Activated naive CD4-positive, alpha-beta T cell treated with Interleukin-2 at 50 U/mL for 16 hours (primary cell): ENCODE measurements at regions not wholly inside any gene's neighbourhood (a gene's known extent, or its start where the extent isn't known, plus 50 kb on each side); places are given as distances from the start of the nearest gene placed in this dataset.
"Not testable (repeated sequence)": the region's sequence is repeated elsewhere in the genome, so short reads cannot be mapped to it uniquely, and the experiment has no call there.

Experiments
- DNase-seq: peaks from one replicate; pipeline ENCODE4 v3.0.0-alpha.2; 2020

DNA sequence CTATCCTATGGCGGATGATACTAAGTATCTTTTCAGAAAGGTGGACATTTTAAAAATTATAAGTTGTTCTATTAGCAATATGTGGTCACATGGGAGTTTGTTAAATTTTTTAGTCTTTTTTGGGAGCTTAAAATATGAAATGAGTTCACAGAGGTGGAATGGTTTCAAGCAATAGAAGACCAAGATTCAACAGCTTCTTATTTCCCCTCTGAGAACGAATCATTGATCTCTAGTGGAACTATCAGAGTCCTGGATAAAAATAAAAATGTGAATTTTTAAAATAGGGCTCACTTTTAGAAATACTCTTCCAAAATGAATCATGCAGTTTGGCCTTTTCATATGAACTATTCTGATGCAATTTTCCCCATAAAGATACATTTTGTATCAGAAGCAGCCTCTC is 467.7 kb upstream of the KLF6 start:
- DNase-seq: no peak

DNA sequence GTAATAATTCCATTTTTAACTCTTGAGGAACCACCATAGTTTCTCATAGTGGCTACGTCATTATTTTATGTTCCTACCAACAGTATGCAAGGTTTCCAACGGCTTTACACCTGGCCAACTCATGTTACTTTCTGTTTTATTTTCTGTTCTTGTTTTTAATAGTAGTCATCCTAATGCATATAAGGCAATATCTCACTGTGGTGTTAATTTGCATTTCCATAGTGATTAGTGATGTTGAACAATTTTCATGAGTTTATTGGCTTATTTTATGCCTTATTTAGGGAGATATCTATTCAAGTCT is 465.5 kb upstream of the KLF6 start:
- no peak for DNase-seq

DNA sequence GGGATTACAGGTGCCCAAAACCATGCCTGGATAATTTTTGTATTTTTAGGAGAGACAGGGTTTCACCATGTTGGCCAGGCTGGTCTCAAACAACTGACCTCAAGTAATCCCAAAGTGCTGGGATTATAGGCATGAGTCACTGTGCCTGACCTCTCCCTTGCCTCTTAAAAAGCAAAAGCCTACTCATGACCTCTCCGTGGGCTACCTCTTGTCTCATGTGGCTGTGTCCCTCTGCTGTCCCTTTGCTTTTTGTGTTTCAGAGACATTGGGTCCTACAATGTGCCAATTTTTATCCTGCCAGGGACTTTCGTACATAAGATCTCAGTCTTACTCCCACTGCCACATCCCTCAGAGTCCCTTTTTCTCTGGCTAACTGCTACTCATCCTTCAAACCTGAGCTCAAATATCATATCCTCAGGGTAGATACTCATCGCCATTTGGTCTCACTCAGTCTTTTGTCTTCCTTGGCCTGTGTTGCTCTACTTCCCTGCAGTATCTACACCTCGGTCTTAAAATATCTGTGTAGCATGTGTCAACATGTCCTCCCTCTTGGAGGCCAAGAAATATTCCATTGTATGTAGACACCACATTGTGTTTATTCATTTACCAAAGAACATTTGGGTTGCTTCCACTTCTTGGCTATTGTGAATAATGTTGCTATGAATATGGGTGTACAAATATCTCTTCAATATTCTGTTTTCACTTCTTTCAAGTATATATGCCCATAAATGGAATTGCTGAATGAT is 465.0 kb upstream of the KLF6 start:
- DNase-seq: no peak

DNA sequence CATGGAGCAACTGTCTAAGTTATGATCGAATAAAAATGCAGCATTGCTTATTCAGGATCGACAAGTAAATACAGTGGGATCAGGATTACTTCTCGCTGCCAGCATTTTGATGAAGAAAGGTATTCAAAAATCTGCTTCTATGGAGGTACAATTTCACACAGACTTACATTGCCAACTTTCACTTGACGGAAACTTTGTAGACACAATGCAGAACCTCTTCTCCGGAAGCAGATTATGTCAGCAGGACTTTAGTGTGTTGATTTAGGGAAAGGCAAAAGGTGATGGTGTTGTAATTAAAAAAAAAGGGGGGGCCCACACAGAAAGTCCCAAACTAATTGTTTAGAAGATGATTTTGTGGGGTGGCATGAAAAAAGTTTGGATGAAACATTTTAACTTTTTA is 462.4 kb upstream of the KLF6 start:
- DNase-seq: no peak

DNA sequence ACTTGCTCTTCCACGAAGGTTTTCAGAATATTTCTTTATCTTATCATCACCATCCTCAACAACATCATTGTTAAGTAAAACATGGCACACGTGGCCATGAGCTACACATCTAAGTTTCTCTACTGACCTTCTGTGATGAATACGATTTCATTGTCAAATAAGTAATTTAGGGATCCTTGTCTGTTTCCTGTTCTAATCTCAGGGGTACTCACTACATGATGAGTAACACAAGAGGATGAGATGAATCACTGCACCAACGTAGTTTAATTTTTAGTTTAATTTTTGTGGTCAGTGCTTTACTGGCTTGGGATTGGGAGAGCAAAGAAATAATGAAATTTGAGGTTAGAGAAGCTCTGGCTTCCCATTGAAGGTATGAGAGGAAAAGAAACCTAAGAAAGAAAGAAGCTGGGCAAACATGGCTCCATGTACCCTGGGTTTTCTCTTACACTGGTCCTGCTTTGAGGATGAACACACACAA is 461.9 kb upstream of the KLF6 start:
- no peak for DNase-seq

DNA sequence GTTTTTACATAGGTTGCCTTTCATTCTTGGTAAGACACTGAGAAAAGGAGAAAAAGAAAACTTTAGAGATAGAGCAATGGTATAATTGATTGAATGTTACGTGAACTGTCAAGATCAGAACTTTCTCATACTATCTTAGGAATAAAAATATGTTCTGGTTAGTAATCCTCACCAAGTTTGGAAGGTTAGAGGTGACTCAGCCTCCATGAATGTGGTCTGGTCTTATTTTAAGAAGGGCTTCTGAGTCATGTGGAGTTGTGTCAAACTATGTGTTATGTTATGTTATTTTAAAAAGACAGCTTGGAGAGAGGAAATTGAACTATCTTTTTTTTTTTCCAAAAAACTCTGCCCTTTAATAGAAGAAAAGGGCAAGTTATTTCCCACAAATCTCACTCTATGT is 458.6 kb upstream of the KLF6 start:
- no peak for DNase-seq

DNA sequence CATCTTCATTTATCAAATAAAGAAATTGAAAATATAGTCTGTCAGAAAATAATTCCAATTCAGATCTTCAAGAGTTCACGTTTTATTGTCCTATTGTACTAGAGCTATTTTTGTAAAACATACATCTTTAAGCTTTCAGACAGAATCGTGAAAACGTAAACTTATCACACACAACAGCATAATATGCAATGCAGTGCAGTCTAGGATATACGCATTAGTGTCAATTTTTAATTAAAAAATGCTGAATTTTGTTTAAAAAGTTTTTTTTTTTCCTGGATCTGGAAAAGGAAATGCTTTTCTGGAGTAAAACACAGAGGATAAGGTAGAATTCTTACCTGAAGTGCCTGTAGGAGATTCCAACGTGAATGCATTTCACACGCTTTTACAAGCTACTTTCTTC is 458.2 kb upstream of the KLF6 start:
- no peak for DNase-seq

DNA sequence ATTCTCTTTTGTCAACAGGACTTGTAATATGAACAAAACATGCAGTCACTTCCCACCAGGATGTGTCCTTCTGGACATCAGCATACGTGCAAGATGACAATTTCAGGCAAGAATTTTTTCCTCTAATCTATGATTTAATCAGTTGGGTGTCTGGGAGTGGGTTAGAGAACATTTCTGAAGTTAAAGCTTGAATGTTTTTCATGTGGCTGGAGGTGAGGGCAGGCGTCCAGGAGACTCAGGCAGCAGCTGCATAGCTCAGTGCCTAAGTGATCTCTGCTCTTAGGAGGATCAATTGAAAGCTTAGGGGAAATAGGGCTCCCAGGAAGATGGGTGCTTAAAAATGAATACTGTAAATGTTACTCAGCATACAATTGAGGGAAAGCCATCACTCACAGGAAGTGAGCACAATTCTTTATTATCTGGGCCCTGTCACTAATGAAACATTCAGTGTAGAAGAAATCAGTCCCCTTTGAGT is 457.6 kb upstream of the KLF6 start:
- no peak for DNase-seq

DNA sequence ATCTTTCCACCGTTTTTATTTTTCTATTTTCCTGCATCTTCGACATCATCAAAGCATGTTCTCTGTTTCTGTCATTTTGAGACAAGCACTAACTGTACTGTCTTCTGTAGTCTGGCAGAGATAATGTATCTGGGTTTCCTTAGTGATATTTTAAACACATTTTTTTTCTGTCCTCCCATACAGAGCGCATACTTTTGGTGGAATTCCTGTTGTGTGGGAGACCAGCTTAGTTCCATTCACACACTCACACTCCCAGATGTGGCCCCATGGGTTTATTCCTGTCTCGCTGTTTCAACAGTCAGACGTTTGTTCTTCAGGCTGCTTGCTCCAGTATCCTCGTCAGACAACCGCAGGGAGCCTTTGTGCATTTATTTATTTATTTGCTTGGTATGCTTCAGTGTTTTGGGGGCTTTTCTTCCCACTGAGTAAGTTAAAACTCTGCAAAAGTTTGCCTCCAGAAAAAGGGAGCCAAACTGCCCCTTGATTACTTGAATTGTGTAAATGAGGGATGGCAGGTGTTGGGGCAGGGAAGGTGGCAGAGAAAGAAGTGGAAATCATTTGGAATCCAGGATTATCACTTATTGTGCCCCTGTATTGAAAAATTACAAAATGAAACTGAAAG is 456.8 kb upstream of the KLF6 start:
- no peak for DNase-seq

DNA sequence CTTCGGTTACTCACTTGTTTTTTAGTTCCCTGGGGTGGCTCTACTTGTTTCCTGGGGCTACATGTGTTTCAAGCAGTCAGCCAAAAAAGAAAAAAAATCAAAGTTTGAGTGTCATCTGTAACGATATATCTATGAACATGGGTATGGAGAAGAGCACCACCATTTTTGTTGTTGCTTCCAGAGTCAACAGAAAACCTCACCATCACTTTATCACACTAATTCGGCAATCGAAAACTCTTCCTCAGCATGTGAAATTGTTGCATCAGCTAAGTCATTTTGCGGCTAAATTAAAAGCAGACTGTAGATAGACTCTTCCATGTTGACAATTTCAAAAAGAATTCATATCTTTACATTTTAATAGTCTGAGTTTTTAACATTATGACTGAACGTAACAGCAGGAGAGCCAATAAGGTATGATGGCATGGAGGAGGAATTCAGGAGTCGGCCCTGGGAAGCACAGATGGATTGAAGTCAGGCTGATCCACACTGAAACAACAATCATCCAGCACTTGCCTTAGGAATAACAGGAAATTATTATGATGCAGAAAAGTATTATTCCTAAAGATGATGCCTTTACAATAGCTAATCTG is 455.7 kb upstream of the KLF6 start:
- no peak for DNase-seq

DNA sequence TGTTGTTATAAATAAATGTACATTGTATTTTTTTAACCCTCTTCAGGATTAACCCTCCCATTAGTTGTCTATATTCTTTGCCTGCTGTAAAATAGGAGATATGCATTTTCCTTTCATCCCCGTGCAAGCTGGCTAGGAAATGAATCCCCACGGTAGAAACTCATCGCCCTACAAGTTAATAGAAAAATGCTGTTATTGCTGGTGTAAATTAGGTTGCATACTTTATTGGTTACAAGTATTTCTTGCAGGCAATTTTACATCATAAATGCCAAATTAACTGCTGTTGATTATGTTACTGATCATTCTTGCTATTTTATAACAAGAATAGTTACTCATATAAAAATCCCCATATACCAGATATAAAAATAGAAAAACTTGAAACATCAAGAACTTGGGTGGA is 454.2 kb upstream of the KLF6 start:
- no peak for DNase-seq

DNA sequence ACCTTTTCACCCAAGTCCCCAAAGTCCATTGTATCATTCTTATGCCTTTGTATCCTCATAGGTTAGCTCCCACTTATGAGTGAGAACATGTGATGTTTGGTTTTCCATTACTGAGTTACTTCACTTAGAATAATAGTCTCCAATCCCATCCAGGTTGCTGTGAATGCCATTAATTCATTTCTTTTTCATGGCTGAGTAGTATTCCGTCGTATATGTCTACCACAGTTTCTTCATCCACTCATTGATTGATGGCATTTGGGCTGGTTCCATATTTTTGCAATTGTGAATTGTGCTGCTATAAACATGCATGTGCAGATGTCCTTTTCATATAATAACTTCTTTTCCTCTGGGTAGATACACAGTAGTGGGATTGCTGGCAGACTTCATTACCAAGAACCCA is 451.9 kb upstream of the KLF6 start:
- DNase-seq: not testable (repeated sequence)

DNA sequence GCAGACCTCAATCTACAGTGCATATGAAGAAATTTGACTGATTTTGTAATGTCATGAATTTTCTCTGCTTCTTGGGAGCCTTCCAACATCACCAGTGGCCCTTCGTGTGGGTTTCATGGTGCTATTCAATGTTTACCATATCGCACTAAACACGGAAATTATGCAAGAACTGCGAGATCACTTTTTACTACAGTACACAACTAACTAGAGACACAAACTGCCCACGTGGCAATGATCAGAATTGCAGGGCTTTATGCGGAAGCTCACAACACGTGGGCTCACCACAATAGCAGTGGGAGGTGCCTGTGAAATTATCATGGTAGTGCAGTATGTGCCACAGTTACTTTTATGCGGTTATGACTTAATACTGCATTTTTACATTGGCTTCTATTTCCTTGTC is 449.7 kb upstream of the KLF6 start:
- peak; percentile 68 for DNase-seq

DNA sequence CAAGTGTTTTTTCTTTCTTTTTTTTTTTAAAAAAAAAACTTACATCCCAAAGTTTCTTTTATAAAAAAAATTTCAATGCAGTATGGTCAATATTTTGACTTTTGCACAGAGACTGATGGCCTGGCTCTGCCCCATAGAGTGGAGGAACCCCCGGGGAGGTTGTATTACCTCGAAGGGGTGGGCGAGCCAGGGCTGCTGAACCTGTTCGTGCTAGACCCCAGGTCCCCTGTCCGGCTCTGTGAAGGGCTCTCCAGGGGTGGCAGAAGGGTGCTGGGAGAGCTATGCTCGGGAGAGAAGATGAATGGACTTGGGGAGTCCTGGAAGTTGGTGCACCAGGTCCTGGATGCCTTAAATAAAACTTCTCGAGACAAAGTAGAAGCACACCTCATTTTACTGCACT is 446.4 kb upstream of the KLF6 start:
- no peak for DNase-seq

DNA sequence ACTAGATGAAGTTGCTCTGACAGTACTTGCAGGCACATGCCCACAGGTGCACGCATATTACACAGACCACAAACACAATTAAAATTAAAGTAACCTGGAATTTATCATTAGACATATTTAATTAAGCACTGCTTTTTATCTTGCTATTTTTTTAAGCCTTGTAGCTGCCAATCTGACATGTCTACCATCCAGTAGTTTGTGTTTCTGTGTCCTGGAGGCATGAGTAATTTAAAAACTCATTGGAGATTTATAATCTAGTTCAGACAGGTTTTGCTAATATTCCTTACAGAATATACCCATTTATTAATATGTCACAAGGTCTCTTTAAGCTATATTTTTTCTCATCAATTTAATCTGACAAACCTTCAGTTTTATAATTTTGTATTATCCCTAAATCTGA is 445.0 kb upstream of the KLF6 start:
- no peak for DNase-seq

DNA sequence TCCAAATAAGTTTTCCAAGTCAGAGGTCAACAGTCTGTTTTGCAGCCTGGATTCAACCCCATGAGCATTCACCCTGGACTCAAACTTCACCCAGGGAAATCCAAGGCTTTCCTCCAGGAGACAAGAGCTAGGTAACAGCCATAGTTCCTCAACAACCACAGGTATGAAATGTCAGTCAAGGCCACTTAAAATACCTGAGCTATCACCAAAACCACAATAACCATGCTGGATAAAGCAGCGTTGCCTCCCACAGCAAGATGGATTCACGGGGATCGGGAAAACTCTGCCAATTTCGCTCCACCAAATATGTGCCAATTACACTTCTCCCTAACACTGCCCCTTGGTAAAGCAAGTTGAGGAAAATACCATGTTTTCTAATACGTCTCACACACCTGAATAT is 444.1 kb upstream of the KLF6 start:
- DNase-seq: no peak

DNA sequence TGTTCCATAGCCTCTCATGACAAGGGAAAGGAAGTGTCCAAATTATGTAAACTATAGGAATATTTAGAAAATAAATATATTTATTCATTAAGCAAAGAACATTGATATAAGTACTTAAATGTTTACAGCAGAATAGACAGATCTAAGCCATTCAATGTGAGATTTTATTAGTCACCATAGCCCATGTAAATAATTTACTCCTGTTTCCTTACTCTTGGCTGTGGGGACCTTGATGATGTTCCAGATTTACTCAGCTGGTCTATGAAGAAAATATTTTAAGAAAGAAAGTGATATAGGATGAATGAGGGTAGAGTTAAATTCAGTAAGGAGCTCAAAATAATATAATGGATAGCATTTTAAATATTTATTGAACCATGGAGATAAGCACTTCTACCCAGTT is 442.6 kb upstream of the KLF6 start:
- DNase-seq: no peak

DNA sequence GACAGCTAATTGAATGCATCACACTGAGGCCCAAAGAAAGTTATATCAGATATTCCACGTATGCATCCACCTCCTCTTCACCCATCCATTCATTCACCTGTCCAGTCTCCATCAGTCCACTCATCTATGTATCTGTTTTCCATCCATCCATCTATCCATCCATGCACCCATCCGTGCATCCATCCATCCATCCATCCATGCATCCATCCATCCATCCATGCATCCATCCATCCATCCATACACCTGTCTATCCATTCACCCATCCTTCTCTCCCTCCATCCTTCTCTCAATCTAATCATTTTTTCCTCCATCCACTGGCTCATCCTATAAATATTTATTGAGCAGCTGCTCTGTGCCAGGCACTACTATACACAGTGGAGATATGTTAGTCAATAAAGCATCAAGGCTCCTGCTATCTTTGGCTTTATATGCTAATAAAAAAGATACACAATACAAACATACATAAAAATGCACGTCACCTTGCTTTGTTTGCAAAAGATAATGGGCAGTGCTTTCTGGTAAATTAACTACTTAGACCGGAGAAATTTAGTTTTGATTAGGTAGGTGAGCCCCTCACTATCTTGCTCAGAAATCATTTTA is 442.0 kb upstream of the KLF6 start:
- no peak for DNase-seq

DNA sequence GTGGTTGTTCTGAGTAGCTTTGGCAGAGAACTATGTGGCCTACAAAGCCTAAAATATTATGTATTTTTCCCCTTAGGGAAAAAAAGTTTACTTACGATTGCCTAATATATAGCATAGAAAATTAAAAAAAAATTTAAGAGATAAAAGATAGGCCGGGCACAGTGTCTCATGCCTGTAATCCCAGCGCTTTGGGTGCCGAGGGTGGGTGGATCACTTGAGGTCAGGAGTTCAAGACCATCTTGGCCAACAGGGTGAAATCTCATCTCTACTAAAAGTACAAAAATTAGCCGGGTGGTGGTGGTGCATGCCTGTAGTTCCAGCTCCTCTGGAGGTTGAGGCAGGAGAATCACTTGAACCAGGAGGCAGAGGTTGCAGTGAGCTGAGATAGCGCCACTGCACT is 439.2 kb upstream of the KLF6 start:
- DNase-seq: no peak

DNA sequence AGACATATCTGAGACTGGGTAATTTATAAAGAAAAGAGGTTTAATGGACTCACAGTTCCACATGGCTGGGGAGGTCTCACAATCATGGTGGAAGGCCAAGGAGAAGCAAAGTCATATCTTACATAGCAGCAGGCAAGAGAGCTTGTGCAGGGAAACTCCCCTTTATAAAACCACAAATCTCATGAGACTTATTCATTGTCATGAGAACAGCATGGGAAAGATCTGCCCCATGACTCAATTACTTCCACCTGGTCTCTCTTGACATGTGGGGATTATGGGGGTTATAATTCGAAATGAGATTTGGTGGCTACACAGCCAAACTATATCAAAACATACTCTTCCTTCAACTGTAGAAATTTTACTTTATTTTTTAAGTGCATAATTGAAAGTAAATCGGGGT is 436.3 kb upstream of the KLF6 start:
- not testable (repeated sequence) for DNase-seq

DNA sequence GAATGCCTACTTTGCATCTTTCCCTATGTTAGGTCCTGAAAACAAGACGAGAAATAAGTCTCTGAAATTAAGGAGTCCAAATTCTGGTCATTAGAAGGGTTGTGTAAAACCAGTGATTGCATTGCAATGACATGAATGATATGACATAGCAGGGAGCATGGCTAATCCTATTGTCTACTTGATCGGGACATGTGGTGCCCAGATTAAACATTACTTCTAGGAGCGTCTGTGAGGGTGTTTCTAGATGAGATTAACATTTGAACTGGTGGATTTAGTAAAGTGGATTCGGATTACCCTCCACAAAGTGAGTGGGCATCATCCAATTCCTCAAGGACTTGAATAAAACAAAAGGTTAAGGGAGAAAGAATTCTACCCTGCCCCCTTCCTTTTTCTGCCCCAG is 434.9 kb upstream of the KLF6 start:
- DNase-seq: no peak

DNA sequence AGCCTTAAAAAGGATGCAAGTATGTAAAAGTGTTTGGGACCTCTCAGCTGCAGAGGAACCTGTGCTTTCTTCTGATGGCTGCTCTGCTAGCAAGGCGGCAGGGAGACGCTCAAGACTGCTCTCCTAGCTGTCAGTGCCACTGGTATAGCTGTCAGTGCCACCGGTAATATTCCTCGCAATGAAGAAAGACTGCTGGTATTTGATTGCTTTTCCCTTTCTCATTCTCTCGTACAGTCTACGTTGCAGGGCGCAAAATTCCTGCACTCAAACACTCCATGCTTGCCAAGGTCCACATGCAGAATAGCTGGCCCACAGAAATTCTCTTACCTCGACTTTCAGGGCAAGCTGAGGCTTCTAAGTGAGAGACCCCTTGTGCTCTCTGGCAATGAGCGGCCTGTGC is 432.6 kb upstream of the KLF6 start:
- no peak for DNase-seq

DNA sequence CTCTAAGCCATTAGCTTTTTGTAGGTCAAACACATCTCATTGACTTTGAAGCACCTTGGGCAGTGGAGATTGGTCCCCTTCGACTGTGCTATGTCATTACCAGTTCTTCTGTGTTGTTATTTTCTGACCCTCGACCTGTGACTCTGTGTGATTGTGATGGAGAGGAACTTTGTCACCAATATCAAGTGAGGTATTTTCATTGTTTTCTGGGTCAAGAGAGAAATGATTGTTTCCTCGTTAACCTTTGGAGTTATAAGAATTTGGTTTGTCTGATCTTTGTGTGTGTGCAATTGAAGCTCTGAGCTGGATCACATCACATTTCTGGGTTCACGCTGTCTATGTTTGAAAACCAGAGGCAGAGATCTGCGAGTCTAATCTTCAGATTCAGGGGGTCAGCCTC is 432.2 kb upstream of the KLF6 start:
- no peak for DNase-seq

DNA sequence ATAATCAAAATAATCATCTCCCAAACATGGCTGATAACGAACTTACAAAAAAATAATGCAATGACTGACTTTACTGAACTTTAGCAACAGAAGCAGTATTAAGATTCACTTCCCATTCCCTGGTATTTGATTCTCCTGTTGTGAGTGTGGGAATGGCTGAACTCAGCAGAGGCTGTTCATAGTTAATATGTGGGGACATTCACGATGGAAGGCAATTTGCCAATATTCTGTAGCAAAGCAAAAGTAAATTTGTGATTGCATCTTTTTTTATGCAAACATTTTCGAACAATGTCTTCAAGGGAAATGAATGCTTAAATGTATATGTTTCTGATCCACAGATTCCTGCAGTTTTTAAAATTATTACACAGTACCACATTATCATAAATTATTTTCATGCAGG is 431.7 kb upstream of the KLF6 start:
- DNase-seq: no peak
